ENCODE measurements at regions not wholly inside any gene's neighbourhood (a gene's known extent, or its start where the extent isn't known, plus 50 kb on each side); places are given as distances from the start of the nearest gene placed in this dataset.

- DNase-seq (ENCODE audit: low spot score), result peak; percentile 80
These were observed 50.7 kb upstream of the TOX2 start for GRCh38 chr20:43863821-43864544.

GRCh38 chr20:43863330-43863729 lies 51.3 kb upstream of the TOX2 start:
- no peak for DNase-seq (ENCODE audit: low spot score)

DNA sequence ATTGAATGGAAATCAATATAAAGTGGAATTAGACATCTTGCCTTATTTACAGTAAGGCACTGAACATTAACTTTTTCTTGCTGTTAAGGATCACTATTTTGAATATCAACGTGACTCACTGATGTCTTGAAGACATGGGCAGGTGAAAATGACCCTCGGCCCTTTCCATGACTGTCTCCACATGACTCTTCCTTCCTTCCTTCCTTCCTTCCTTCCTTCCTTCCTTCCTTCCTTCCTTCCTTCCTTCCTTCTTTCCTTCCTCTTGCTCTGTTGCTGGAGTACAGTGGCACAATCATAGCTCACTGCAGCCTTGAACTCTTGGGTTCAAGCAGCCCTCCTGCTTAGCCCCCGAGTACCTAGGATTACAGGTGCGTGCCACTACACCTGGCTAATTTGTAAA lies 52.2 kb upstream of the TOX2 start:
- DNase-seq (ENCODE audit: low spot score), result no peak

GRCh38 chr20:43859994-43860393 lies 54.7 kb upstream of the TOX2 start:
- DNase-seq (ENCODE audit: low spot score), result no peak

GRCh38 chr20:43857932-43858331 lies 56.7 kb upstream of the TOX2 start:
- no peak for DNase-seq (ENCODE audit: low spot score)

DNA sequence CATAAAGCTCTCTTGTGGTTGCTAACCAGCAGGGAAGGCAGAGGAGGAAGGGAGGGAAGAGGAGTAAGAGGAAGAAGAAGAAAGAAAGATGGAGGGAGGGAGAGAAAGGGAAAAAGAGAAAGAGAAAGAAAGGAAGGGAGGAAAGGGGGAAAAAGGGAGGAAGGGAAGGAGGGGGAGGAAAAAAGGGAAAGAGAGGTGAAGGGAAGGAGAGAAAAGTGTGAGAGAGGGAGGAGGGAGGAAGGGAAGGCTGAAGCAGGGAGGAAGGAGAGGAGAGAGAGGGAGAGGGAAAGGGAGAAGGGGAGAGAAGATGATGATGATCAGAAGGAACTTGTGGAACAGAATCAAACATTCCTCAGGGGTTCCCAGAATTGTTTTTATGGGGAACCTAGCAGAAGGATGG lies 57.5 kb upstream of the TOX2 start:
- no peak for DNase-seq (ENCODE audit: low spot score)

DNA sequence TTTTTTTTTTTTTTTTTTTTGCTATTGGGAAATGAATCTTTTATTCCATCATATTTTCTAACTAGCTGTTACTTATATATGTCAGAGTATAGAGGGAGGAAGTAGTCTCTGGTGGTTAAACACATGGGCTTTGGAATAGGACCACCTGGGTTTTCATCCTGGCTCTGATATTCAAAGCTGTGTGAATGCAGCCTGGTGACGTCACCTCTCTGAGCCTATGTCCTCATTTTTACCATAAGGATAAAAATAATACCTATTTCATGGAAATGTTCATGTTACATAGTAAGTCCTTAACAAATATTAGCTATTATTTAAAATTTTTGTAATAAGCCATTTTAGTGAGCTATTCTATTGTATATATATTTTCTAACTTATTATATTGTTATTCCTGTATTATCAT lies 58.8 kb upstream of the TOX2 start:
- DNase-seq (ENCODE audit: low spot score), result no peak

DNA sequence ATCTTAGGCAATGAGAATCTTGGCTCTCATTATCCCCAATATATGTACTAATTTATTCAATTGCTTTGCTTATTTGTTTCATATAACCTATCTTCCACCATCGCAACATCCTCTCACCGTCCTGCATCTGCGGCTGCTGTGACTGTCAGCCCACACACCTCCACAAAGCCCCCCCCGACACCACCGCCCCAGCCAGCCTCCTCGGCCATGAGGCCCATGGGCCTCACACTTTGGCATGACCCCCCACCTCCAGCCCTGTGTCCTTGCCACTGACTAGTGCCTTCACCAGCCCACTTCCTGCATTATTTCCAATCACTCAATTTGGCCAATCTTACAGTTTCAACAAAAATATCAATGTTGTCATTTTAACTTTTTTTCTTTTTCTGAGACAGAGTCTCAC lies 60.7 kb upstream of the TOX2 start:
- DNase-seq (ENCODE audit: low spot score), result no peak

DNA sequence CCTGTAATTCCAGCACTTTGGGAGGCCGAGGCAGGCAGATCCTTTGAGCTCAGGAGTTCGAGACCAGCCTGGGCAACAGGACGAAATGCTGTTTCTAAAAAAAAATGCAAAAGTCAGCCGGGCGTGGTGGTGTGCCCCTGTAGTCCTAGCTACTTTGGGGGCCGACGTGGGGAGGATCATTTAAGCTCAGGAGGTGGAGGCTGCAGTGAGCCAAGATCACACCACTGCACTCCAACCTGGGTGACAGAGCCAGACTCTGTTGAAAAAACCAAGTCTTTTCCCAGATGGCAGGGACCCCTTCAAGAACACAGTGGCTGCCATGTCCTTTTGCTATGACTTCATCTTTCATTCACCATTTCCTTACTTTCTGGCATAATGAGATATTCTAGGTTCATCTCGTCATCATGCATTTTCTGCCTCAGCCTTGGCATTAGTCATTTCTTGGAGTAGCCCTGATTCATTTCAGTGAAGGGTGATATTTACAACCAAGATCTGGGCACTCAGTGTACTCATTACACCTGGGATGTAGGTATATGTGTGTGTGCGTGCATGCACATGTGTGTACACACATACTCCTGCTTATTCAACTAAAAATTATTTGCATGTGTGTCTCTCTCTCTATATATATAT lies 61.4 kb upstream of the TOX2 start:
- DNase-seq (ENCODE audit: low spot score), result no peak

GRCh38 chr20:43849496-43850186 lies 65.0 kb upstream of the TOX2 start:
- no peak for DNase-seq (ENCODE audit: low spot score)

DNA sequence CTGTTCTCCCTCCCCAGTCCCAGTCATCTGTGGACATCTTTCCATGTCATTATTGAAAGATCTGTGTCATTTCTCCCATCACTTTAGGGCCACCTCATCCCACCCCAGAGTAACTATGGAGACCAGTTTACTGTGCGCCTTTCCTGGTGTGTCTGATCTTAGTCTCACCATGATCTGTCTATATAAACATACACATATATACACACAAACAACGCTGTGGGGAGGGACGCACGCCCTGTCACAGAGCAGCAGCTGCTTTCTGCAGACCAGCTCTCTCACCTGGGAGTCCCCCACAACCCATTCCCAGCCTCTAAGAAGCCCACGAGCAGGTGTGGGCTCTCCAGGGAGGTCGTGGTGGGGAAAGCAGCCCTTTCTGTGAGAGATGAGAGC lies 68.1 kb upstream of the TOX2 start:
- no peak for DNase-seq (ENCODE audit: low spot score)

DNA sequence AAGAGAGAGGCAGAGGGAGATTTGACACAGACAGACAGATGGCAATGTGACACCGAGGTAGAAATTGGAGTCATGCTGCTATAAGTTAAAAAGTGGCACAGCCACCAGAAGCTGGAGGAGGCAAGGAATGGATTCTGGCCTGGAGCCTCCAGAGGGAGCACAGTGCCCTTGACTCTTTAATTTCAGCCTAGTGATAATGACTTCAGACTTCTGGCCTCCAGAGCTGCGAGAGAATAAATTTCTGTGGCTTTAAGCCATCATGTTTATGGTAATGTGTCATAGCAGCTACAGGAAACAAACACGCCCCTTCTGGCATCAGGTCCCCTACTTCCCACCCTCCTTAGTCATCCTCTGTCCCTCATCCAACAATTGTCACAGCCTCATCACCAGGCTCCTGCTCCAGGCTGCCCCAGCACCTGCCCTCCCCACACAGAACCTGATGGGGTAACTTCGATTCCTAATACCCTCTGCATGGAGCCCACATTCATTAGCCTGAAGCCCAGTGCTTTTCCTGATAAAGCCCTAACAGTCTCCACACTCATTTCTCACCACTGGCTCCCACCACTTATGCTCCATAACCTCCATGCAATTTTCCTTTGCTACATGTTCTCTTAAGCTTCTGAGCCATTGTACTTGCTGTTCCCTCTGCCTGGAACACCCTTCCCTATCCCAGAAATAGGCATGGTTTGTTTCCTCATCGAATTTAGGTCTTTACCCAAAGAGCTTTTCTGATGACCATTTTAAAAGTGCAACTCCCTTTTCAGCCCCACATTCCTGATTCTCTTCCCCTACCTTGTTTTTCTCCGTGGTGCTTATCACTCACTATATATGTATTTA lies 69.7 kb upstream of the TOX2 start:
- DNase-seq (ENCODE audit: low spot score), result no peak

- DNase-seq (ENCODE audit: low spot score), result no peak
These were observed 70.5 kb upstream of the TOX2 start for GRCh38 chr20:43843965-43844660.

DNA sequence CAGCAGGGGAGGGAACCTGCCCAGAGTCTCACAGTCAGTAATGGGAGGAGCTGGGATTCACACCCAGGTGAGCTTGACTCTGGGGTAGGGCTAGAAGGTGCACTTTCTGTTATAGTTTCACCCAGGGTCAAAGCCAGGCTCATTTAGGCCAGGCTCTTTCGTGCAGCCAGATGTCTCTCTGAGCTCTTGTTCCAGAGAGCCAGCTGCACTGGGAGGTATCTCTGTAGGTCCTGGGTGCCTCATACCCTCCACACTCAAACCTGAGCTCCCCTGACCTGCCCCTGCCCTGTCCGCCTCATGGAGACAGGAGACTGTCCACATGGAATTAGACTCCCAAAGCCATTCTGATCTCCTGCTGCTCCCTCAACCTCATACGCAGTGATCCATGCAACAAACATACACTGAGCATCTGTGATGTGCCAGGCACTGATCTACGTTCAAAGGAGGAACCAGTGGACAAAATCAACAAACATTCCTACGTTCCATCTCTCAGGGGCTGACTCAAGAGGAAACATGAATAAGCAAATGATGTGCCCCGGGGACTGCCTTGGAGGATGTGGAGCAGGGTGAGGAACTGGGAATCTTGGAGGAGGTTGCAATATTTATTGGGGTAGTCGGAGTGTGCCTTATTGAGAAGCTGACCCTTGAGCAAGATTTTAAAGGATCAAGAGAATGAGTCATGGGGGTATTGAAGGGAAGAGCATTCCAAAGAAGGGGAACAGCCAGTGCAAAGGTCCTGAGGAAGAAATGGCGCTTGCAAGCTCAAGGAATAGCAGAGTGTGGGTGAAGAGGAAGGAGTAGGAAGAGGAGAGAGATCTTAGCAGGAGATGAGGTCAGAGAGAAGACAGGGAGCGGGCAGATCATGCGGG lies 71.3 kb upstream of the TOX2 start:
- no peak for DNase-seq (ENCODE audit: low spot score)

- DNase-seq (ENCODE audit: low spot score), result no peak
These were observed 72.3 kb upstream of the TOX2 start for GRCh38 chr20:43842126-43843020.

GRCh38 chr20:43840382-43841070 lies 74.1 kb upstream of the TOX2 start:
- no peak for DNase-seq (ENCODE audit: low spot score)

DNA sequence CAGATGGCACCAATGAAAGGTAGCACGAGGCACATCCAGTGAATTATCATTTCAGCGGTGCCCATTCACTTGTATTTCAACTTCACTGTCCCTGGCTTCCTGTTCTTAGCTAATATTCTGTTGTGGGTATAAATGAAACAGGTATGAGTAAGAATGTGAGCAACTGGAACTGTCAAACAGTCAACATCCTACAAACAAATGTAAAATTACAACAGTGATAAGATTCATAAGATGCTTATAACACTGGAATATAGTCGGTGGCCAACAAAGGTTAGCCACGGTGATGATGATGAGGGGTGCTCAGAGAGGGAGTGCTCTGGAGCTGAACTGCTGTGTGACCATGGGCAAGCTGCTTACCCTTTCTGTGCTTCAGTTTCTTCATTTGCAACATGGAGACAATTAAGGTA lies 74.9 kb upstream of the TOX2 start:
- DNase-seq (ENCODE audit: low spot score), result no peak

DNA sequence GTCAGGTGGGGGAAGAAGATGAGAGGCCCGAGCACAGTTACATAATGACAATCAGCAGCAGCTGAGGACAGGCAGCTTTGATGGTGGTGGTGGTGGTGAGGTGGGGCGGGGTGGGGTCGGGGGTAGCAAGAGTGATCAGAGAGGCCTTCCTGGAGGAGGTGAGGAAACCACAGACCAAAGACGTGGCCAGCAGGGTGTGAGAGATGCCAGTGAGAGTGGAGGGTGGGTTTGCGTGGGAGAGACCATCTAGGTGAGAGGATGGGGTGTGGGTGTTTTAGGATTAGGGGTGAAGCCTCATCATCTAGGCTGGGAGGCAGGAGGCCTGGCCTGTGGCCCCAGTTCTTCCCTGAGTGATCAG lies 76.0 kb upstream of the TOX2 start:
- no peak for DNase-seq (ENCODE audit: low spot score)

All from Ammon's horn (tissue), 1 donor.